CD4-positive, alpha-beta T cell (primary cell): ENCODE measurements at regions not wholly inside any gene's neighbourhood (a gene's known extent, or its start where the extent isn't known, plus 50 kb on each side); places are given as distances from the start of the nearest gene placed in this dataset.

Experiments used
- ATAC-seq: fragments of 200-7000 bp; cut with Tn5 transposase; one replicate; pipeline ENCODE4 v1.10.0; 2022; ENCODE audit warnings: mild to moderate bottlenecking; ENCODE audit not compliant: poor library complexity
- CTCF ChIA-PET: fragments of 350-600 bp; sonication (Branson Sonifier 250); formaldehyde crosslinking; loops from one replicate; lab custom pipeline; 2021; ENCODE audit warnings: antibody characterized with exemption, inconsistent platforms; lab: Charles Lee
- POLR2A ChIA-PET: fragments of 350-600 bp; sonication (Branson Sonifier 250); formaldehyde crosslinking; loops from one replicate; lab custom pipeline; 2021; ENCODE audit warnings: antibody characterized with exemption, inconsistent platforms; lab: Charles Lee
- DNase-seq, 14 experiments: peaks; one replicate each; pipeline ENCODE4 v3.0.0-alpha.2; 2013 to 2020; ENCODE audit warnings: mixed read lengths in 2 of 14
- H3K27ac ChIP-seq, 2 donors: one replicate each; pipeline versions ENCODE4 v1.5.1 to v1.7.0; 2013; ENCODE audit warnings: low read length in 2 of 2, low read depth in 1 of 2, mild to moderate bottlenecking in 1 of 2
- H3K27me3 ChIP-seq, 2 experiments: 1 replicate in 1 of 2; 2 replicates in 1 of 2; pipeline versions ENCODE4 v1.6.1 to v1.7.0; 2013; ENCODE audit warnings: low read length in 2 of 2, control low read depth in 1 of 2, mild to moderate bottlenecking in 1 of 2, moderate library complexity in 1 of 2; ENCODE audit not compliant: insufficient read depth in 2 of 2, control insufficient read depth in 1 of 2
- H3K36me3 ChIP-seq: one replicate; pipeline ENCODE4 v1.6.1; 2013; ENCODE audit warnings: low read length, control low read depth; ENCODE audit not compliant: insufficient read depth
- H3K4me1 ChIP-seq: one replicate; pipeline ENCODE4 v1.6.1; 2013; ENCODE audit warnings: low read length, control low read depth; ENCODE audit not compliant: insufficient read depth
- H3K4me3 ChIP-seq: one replicate; pipeline ENCODE4 v1.5.1; 2013; ENCODE audit warnings: mild to moderate bottlenecking, low read length, moderate library complexity
- H3K9me3 ChIP-seq, 2 experiments: 1 replicate in 1 of 2; 2 replicates in 1 of 2; pipeline versions ENCODE4 v1.6.1 to v1.7.0; 2013; ENCODE audit warnings: low read length in 2 of 2, mild to moderate bottlenecking in 2 of 2, control low read depth in 1 of 2, moderate library complexity in 1 of 2; ENCODE audit not compliant: control insufficient read depth in 1 of 2, insufficient read depth in 1 of 2
- H3K27ac Mint-ChIP-seq: one replicate; pipeline ENCODE4 v1.8.0; 2020; ENCODE audit warnings: mixed read lengths
- H3K27me3 Mint-ChIP-seq: one replicate; pipeline ENCODE4 v1.8.0; 2021; ENCODE audit warnings: mixed read lengths
- H3K36me3 Mint-ChIP-seq: one replicate; pipeline ENCODE4 v1.8.0; 2021; ENCODE audit warnings: low read depth, mixed read lengths
- H3K4me1 Mint-ChIP-seq: one replicate; pipeline ENCODE4 v1.8.0; 2021; ENCODE audit warnings: low read depth, mixed read lengths
- H3K4me3 Mint-ChIP-seq: one replicate; pipeline ENCODE4 v1.8.0; 2020; ENCODE audit warnings: mild to moderate bottlenecking, mixed read lengths
- H3K9me3 Mint-ChIP-seq: one replicate; pipeline ENCODE4 v1.8.0; 2020; ENCODE audit warnings: mixed read lengths
- intact Hi-C, 2 experiments: fragments of 100-400 bp; cut with DNase I in 1 of 2; cut with micrococcal nuclease in 1 of 2; formaldehyde crosslinking; loops; one replicate each; pipeline versions ENCODE4 v1.15.1 to v1.9.0; 2023 to 2025; cut with DNase I, micrococcal nuclease
- TF ChIP-seq, protein P1 (sequence below): fragments of 200-600 bp; IDR thresholded peaks from one replicate; pipeline ENCODE4 v1.8.0; 2022; ENCODE audit warnings: antibody characterized with exemption, mild to moderate bottlenecking

DNA sequence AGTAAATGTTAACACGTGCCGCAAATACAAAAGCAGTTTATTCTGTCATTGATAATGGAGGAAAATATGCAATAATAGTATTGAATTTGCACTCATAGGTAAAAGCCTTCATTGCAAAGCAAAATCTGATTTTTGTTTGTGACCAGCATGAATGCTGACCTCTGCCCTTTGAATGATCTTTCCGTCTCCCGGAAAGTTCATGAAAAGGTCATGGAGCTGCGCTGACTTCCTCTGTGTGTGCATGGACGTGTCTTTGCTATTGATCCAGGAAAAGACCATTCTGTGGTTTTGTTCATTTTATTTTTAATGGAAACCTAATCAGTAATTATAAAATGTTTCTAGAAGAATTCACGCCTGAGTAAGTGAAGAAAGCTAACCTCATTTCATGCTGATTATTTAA lies 320.0 kb downstream of the MTX2 start:
- H3K27ac Mint-ChIP-seq, result no peak overlapping the region
- intact Hi-C loops, result no loop called here
- CTCF ChIA-PET, result no interaction called here

DNA sequence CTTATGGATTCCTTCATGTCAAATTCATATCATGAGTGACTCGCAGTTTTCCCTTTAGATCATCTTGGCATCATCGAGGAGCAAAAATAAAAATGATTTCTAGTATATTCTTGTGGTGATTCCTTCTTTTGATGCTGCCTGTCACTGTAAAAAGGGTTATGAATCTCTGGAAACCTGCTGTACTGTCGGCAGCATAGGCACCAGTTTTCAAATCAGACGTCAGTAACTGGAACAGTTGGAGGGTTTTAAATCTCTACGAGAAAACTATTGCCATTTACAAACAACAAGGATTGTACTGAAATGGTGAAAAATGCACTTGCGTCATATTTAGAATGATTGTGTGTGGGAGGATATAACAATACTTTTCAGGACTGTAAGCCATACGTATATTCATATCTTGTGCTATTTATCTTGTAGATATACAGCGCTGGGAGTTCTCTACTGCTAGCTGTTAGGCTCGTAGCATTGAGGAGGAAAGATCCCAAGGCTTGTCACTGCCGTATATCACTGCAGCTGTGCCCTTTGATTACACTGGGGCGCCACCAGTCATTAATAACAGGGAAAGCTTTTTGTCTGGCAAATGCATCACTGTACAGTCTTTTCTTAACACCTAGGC lies 320.7 kb downstream of the MTX2 start:
- no peaks in the 10 kb centered on the region for H3K9me3 Mint-ChIP-seq
- H3K4me3 Mint-ChIP-seq, result no peak overlapping the region
- peaks cover 28% of the 10 kb centered on the region for H3K27me3 Mint-ChIP-seq
- H3K36me3 Mint-ChIP-seq, result no peaks in the 10 kb centered on the region
- DNase-seq (no peak), ATAC-seq (no peak)
- ChIA-PET CTCF (interaction anchor here (1.2 kb wide), 1 partner anchor 36 kb away, joined by 3 read pairs; no protein-coding TSS in a partner anchor), POLR2A (no interaction called here)
- intact Hi-C loops, result no loop called here
- Histone ChIP-seq H3K36me3 (no peaks in the 10 kb centered on the region), H3K9me3 (no peaks in the 10 kb centered on the region), H3K27me3 (peaks cover 4 to 14% of the 10 kb centered on the region in 2 experiments), H3K4me3 (no peak overlapping the region), H3K27ac (no peak overlapping the region), H3K4me1 (no peaks in the 10 kb centered on the region)
- TF ChIP-seq, protein P1, sequence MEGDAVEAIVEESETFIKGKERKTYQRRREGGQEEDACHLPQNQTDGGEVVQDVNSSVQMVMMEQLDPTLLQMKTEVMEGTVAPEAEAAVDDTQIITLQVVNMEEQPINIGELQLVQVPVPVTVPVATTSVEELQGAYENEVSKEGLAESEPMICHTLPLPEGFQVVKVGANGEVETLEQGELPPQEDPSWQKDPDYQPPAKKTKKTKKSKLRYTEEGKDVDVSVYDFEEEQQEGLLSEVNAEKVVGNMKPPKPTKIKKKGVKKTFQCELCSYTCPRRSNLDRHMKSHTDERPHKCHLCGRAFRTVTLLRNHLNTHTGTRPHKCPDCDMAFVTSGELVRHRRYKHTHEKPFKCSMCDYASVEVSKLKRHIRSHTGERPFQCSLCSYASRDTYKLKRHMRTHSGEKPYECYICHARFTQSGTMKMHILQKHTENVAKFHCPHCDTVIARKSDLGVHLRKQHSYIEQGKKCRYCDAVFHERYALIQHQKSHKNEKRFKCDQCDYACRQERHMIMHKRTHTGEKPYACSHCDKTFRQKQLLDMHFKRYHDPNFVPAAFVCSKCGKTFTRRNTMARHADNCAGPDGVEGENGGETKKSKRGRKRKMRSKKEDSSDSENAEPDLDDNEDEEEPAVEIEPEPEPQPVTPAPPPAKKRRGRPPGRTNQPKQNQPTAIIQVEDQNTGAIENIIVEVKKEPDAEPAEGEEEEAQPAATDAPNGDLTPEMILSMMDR, result no peak
- no peaks in the 10 kb centered on the region for H3K4me1 Mint-ChIP-seq
- no peak overlapping the region for H3K27ac Mint-ChIP-seq

More for the DNA sequence above, 320.0 kb downstream of the MTX2 start:
- no peaks in the 10 kb centered on the region for H3K4me1 ChIP-seq
- Mint-ChIP-seq H3K36me3 (no peaks in the 10 kb centered on the region), H3K27me3 (peaks cover 27% of the 10 kb centered on the region), H3K9me3 (no peaks in the 10 kb centered on the region), H3K4me3 (no peak overlapping the region), H3K4me1 (no peaks in the 10 kb centered on the region)
- H3K4me3 ChIP-seq, result no peak overlapping the region
- H3K27ac ChIP-seq, result no peak overlapping the region
- H3K9me3 ChIP-seq, result no peaks in the 10 kb centered on the region
- H3K36me3 ChIP-seq, result no peaks in the 10 kb centered on the region
- H3K27me3 ChIP-seq, result peaks cover 4 to 20% of the 10 kb centered on the region in 2 experiments
- ATAC-seq, result no peak
- no peak for DNase-seq
- POLR2A ChIA-PET, result no interaction called here
- TF ChIP-seq, protein P1, result no peak

DNA sequence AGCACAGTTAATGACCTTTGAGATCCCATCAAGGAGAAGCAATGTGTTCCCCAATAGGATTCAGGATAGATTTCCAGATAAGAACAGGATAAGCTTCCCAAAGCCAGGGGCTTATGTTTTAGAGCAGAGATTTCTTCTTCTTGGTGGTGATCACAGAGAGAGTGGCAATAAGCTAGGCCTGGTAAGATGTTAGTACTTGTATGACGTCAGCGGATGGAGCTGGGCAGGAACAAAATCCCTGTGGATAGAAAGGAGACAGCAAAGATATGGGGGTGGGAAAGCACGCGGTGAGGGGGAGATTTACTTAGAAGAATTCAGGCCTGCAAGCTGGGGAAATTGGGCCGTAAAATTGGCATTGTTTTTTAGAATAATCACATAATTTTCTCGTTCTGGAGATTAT lies 323.0 kb downstream of the MTX2 start:
- ATAC-seq, result no peak
- Histone ChIP-seq H3K9me3 (no peaks in the 10 kb centered on the region), H3K27me3 (peaks cover 0 to 12% of the 10 kb centered on the region in 2 experiments), H3K4me1 (no peaks in the 10 kb centered on the region), H3K36me3 (no peaks in the 10 kb centered on the region), H3K4me3 (no peak overlapping the region), H3K27ac (no peak overlapping the region)
- peaks cover 26% of the 10 kb centered on the region for H3K27me3 Mint-ChIP-seq
- no peak for DNase-seq
- no peak overlapping the region for H3K4me3 Mint-ChIP-seq
- H3K27ac Mint-ChIP-seq, result no peak overlapping the region
- ChIA-PET CTCF (interaction anchor here (1.2 kb wide), 1 partner anchor 10 kb away, joined by 3 read pairs; no protein-coding TSS in a partner anchor), POLR2A (no interaction called here)
- no peaks in the 10 kb centered on the region for H3K4me1 Mint-ChIP-seq
- TF ChIP-seq, protein P1, result no peak
- intact Hi-C loops, result no loop called here
- H3K9me3 Mint-ChIP-seq, result no peaks in the 10 kb centered on the region
- H3K36me3 Mint-ChIP-seq, result no peaks in the 10 kb centered on the region
